H1 (cell line): ENCODE measurements at regions not wholly inside any gene's neighbourhood (a gene's known extent, or its start where the extent isn't known, plus 50 kb on each side); places are given as distances from the start of the nearest gene placed in this dataset.

ENCODE experiments used
- BACH1 ChIP-seq: IDR thresholded peaks from 2 replicates; pipeline ENCODE4 v1.6.1; 2012; ENCODE audit warnings: low read length, improper control_type of control experiment
- NRF1 ChIP-seq: IDR thresholded peaks from 2 replicates; pipeline ENCODE4 v1.6.1; 2011; ENCODE audit warnings: mild to moderate bottlenecking, low read depth, low read length, improper control_type of control experiment
- POLR2A ChIP-seq, 2 experiments: IDR thresholded peaks; 1 replicate in 1 of 2; 2 replicates in 1 of 2; pipeline ENCODE4 v1.6.1; 2011; ENCODE audit warnings: low read depth in 2 of 2, low read length in 2 of 2, mild to moderate bottlenecking in 2 of 2; ENCODE audit errors: control extremely low read depth in 1 of 2
- POU5F1 ChIP-seq: IDR thresholded peaks from 2 replicates; pipeline ENCODE4 v1.6.1; 2011; ENCODE audit warnings: low read depth, mild to moderate bottlenecking, low read length, moderate library complexity
- SIN3A ChIP-seq, 2 experiments: IDR thresholded peaks in 1 of 2; conservative IDR thresholded peaks in 1 of 2; 2 replicates each; pipeline ENCODE4 v1.6.1; 2011 to 2012; ENCODE audit warnings: low read length in 2 of 2, improper control_type of control experiment in 1 of 2, low read depth in 1 of 2, mild to moderate bottlenecking in 1 of 2
- SP2 ChIP-seq: IDR thresholded peaks from 2 replicates; pipeline ENCODE4 v1.6.1; 2012; ENCODE audit warnings: mild to moderate bottlenecking, low read length, inconsistent platforms
- SRF ChIP-seq: IDR thresholded peaks from 2 replicates; pipeline ENCODE4 v1.6.1; 2011; ENCODE audit warnings: mild to moderate bottlenecking, low read depth, low read length, moderate library complexity

GRCh38 chr7:24370541-24370940 lies 86.6 kb downstream of the NPY start (continued):
- TF ChIP-seq NRF1 (no peak), SP2 (no peak), SRF (no peak), BACH1 (no peak), POU5F1 (no peak), POLR2A (IDR thresholded peaks at IDR 0.05; ENCODE audit: control extremely low read depth in 1 of 2, low read depth in 2 of 2, low read length in 2 of 2) (no peak), SIN3A (conservative IDR thresholded peaks at IDR 0.05 in 1 of 2, IDR thresholded peaks at IDR 0.05 in 1 of 2; ENCODE audit: low read depth in 1 of 2, low read length in 2 of 2) (no peak)
